IPS DF 6.9 (cell line): ENCODE measurements at regions not wholly inside any gene's neighbourhood (a gene's known extent, or its start where the extent isn't known, plus 50 kb on each side); places are given as distances from the start of the nearest gene placed in this dataset.
"Not testable (repeated sequence)": the region's sequence is repeated elsewhere in the genome, so short reads cannot be mapped to it uniquely, and the experiment has no call there.

Experiments used
- DNase-seq: peaks from one replicate; pipeline ENCODE4 v3.0.0-alpha.2; 2013; ENCODE audit warnings: low read depth, low spot score
- H3K27ac ChIP-seq: one replicate; pipeline ENCODE4 v1.5.1; 2013; ENCODE audit warnings: low read length, control low read depth
- H3K27me3 ChIP-seq: 2 replicates; pipeline ENCODE4 v1.6.1; 2013; ENCODE audit warnings: mild to moderate bottlenecking, low read length; ENCODE audit not compliant: control insufficient read depth, insufficient read depth
- H3K36me3 ChIP-seq: 2 replicates; pipeline ENCODE4 v1.6.1; 2013; ENCODE audit warnings: low read length; ENCODE audit not compliant: control insufficient read depth, insufficient read depth
- H3K4me1 ChIP-seq: 2 replicates; pipeline ENCODE4 v1.6.1; 2013; ENCODE audit warnings: low read length; ENCODE audit not compliant: control insufficient read depth, insufficient read depth
- H3K4me3 ChIP-seq: 2 replicates; pipeline ENCODE4 v1.5.1; 2013; ENCODE audit warnings: mild to moderate bottlenecking, low read length
- H3K9me3 ChIP-seq: 2 replicates; pipeline ENCODE4 v1.6.1; 2013; ENCODE audit warnings: low read length, inconsistent platforms; ENCODE audit not compliant: control insufficient read depth, insufficient read depth
- WGBS: extraction: QIAGEN DNeasy Blood & Tissue Kit; methylation state at CpG from one replicate; pipeline ENCODE4 v1.1.7; 2013; ENCODE audit warnings: mixed read lengths, missing lambda C conversion rate; ENCODE audit not compliant: insufficient read length, insufficient coverage; 5-methylcytosine and 5-hydroxymethylcytosine counted together

DNA sequence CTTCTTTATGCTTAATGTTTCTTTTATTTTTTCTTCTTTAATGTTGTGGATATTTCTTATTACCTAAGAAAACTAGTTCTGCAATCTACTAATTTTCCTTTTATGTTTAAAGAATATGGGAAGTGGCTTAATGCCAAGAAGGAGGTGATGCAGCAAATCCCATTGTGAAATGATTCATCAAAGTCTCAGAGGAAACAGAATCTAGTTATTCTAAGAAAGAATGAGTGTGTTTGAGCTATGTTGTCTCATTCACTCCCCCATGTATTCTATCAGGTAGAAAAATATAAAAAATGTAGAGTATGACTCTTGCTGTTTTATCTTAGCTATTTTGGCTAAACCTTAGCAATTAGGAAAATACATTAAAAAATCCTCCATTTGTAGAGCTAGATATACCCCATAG, 659.9 kb upstream of the RGS18 start:
- DNase-seq: no peak
- no peaks in the 10 kb centered on the region for H3K36me3 ChIP-seq

GRCh38 chr1:191498825-191499224, 659.4 kb upstream of the RGS18 start:
- Histone ChIP-seq H3K4me1 (no peaks in the 10 kb centered on the region), H3K36me3 (no peaks in the 10 kb centered on the region), H3K27me3 (no peaks in the 10 kb centered on the region), H3K27ac (no peak overlapping the region), H3K9me3 (no peaks in the 10 kb centered on the region), H3K4me3 (no peak overlapping the region)
- DNase-seq: no peak
- no CpG with 5 or more reads among the region's 3 CpGs for WGBS

More for the DNA sequence above, 659.9 kb upstream of the RGS18 start:
- Histone ChIP-seq H3K4me1 (no peaks in the 10 kb centered on the region), H3K27me3 (no peaks in the 10 kb centered on the region), H3K4me3 (no peak overlapping the region), H3K9me3 (no peaks in the 10 kb centered on the region), H3K27ac (no peak overlapping the region)

- Histone ChIP-seq H3K4me3 (no peak overlapping the region), H3K9me3 (no peaks in the 10 kb centered on the region), H3K4me1 (no peaks in the 10 kb centered on the region), H3K27ac (no peak overlapping the region), H3K36me3 (no peaks in the 10 kb centered on the region), H3K27me3 (no peaks in the 10 kb centered on the region)
- DNase-seq: no peak
Measured at GRCh38 chr1:191504999-191505398, 653.3 kb upstream of the RGS18 start.

- Histone ChIP-seq H3K4me3 (no peak overlapping the region), H3K4me1 (no peaks in the 10 kb centered on the region), H3K36me3 (no peaks in the 10 kb centered on the region), H3K27ac (no peak overlapping the region), H3K9me3 (no peaks in the 10 kb centered on the region), H3K27me3 (no peaks in the 10 kb centered on the region)
- no peak for DNase-seq
- WGBS: no CpG with 5 or more reads among the region's 2 CpGs
Measured at GRCh38 chr1:191508239-191508638, 650.0 kb upstream of the RGS18 start.

- H3K4me1 ChIP-seq, H3K9me3 ChIP-seq, H3K27me3 ChIP-seq, DNase-seq, H3K36me3 ChIP-seq, H3K27ac ChIP-seq, H3K4me3 ChIP-seq: not testable (repeated sequence)
- no CpG with 5 or more reads among the region's 3 CpGs for WGBS
Measured at GRCh38 chr1:191511480-191511879, 646.8 kb upstream of the RGS18 start.

DNA sequence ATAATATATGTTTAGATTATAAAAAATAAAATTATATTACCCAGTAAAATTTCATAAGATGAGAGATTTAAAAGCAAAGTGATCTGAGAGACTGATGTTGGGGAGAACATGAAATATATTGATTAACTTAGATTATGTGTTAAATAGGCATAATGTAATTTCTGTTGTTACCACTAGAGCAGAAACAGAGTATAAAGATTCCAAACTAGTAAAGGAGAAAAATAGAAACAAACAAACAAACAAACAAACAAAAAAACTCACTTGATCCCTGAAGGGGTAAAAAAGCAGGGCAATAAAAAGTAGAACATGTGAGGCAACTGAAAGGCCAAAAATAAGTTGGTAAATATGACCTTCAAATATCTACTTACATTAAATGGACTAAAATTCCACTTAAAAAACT, 640.4 kb upstream of the RGS18 start:
- H3K9me3 ChIP-seq: no peaks in the 10 kb centered on the region
- H3K4me3 ChIP-seq: no peak overlapping the region
- DNase-seq: no peak
- no peaks in the 10 kb centered on the region for H3K27me3 ChIP-seq
- H3K36me3 ChIP-seq: no peaks in the 10 kb centered on the region
- no peak overlapping the region for H3K27ac ChIP-seq
- no peaks in the 10 kb centered on the region for H3K4me1 ChIP-seq

DNA sequence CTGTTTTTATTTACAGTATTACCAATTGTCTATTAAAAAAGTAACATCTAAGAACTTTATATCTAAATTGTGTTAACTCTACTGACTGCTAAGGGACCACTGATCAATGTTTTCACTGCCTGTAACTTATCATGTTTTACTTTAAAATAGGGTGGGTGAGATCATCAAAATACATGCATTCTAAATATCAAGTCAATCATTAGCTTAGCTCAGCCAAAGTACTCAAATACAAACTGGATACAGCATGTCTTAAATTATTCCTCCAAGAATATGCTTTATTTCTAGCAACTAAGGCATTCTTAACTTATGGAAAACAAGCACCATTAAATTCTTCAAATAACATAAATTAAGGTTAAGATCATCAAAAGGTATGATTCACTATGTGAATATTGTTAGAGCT, 638.7 kb upstream of the RGS18 start:
- Histone ChIP-seq H3K27ac (no peak overlapping the region), H3K4me3 (no peak overlapping the region), H3K4me1 (no peaks in the 10 kb centered on the region), H3K9me3 (no peaks in the 10 kb centered on the region), H3K36me3 (no peaks in the 10 kb centered on the region), H3K27me3 (no peaks in the 10 kb centered on the region)
- DNase-seq: no peak

GRCh38 chr1:191520345-191520744, 637.9 kb upstream of the RGS18 start:
- Histone ChIP-seq H3K36me3 (no peaks in the 10 kb centered on the region), H3K4me1 (no peaks in the 10 kb centered on the region), H3K27ac (no peak overlapping the region), H3K4me3 (no peak overlapping the region), H3K27me3 (no peaks in the 10 kb centered on the region), H3K9me3 (no peaks in the 10 kb centered on the region)
- no peak for DNase-seq
- WGBS: no CpG with 5 or more reads among the region's 3 CpGs

DNA sequence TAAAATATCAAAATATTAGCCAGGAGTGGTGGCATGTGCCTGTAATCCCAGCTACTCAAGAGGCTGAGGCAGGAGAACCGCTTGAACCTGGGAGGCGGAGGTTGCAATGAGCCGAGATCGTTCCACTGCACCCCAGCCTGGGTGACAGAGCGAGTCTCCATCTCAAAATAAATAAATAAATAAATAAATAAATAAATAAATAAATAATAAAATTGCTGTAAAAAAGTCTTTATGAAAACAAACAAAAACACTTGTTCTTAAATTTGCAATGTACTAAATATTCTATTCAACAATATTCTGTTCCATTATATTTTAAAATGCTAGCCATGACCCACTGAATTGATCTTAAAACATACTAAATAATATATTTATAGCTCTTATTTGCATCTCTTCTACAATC, 632.3 kb upstream of the RGS18 start:
- H3K36me3 ChIP-seq, H3K9me3 ChIP-seq, H3K4me1 ChIP-seq, H3K4me3 ChIP-seq, H3K27me3 ChIP-seq, DNase-seq, H3K27ac ChIP-seq: not testable (repeated sequence)
- WGBS: no CpG with 5 or more reads among the region's 5 CpGs

DNA sequence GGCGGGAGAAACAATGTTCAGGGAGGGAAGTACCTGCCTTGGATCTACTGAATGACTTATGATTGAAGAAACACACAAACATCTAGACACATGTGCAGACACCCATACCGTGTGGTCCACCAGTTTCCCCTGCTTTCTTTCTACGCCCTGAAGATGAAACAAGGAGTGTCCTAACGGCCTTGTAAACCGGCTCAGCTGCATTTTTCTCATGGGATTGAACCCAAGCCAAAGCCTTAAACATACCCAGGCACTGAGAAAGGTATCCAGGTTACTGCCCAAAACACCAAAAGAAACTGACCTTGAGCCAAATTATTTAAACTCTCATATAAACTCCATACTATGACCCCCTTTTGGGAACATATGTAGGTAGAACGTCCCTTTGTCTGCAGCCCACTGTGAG, 630.0 kb upstream of the RGS18 start:
- H3K4me3 ChIP-seq: no peak overlapping the region
- H3K9me3 ChIP-seq: no peaks in the 10 kb centered on the region
- DNase-seq: no peak
- no peaks in the 10 kb centered on the region for H3K4me1 ChIP-seq
- H3K27me3 ChIP-seq: no peaks in the 10 kb centered on the region
- WGBS: no CpG with 5 or more reads among the region's 6 CpGs
- H3K27ac ChIP-seq: no peak overlapping the region
- no peaks in the 10 kb centered on the region for H3K36me3 ChIP-seq

DNA sequence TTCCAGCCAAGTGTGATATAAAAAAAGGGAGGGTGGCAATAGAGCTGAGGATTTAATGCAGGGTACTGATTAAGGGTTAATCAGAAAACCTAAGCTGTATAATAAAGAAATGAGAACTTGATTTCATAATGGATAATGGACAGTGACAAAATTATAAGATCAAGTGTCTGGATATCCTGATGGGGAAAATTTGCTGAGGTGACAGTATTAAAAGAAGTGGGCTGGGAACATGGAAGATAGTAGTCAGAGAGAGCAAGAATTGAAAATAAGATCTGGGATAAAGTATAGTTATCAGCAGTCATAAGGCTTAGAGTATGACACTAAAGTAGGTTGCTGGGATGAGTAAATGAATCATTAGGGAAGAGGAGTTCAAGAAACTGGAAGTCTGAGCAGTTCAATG, 627.3 kb upstream of the RGS18 start:
- Histone ChIP-seq H3K4me3 (no peak overlapping the region), H3K27me3 (no peaks in the 10 kb centered on the region), H3K36me3 (no peaks in the 10 kb centered on the region), H3K9me3 (no peaks in the 10 kb centered on the region), H3K4me1 (no peaks in the 10 kb centered on the region), H3K27ac (no peak overlapping the region)
- no peak for DNase-seq

GRCh38 chr1:191533254-191533653, 625.0 kb upstream of the RGS18 start:
- no peak overlapping the region for H3K27ac ChIP-seq
- DNase-seq: no peak
- H3K27me3 ChIP-seq: no peaks in the 10 kb centered on the region
- H3K4me1 ChIP-seq: no peaks in the 10 kb centered on the region
- no CpG with 5 or more reads among the region's 5 CpGs for WGBS
- H3K36me3 ChIP-seq: no peaks in the 10 kb centered on the region
- no peaks in the 10 kb centered on the region for H3K9me3 ChIP-seq
- H3K4me3 ChIP-seq: no peak overlapping the region
